ENCODE measurements at regions not wholly inside any gene's neighbourhood (a gene's known extent, or its start where the extent isn't known, plus 50 kb on each side); places are given as distances from the start of the nearest gene placed in this dataset.

DNA sequence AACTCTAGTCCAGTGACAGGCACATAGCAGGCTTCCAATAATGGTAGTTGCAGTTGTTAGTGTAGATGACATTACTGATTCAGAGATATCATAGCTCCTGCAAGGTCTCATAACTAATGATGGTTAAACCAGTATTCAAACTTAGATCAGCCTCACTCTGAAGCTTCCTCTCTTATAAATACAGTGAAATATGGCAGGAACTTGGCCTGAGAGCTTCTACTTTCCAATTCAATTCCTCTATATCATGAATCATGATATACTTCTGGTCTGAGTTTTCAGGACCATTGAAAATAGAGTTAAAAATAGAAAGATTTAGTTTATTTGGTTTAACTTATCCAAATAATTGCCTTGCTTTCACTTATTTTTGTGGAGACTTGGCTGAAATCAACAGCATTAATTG lies 167.5 kb upstream of the NOVA1 start:
- no peak overlapping the region for H4K91ac ChIP-seq (ENCODE audit: insufficient read depth, low read depth, low read length)
- no peak overlapping the region for H2AFZ ChIP-seq (replicated peaks; ENCODE audit: low read length, poor library complexity)
- dilution Hi-C loops (cut with HindIII; ENCODE audit: low sequenced_read_pairs, unreplicated experiment) (no loop called here), intact Hi-C loops (cut with micrococcal nuclease) (no loop called here), in situ Hi-C loops (cut with MboI; ENCODE audit: low sequenced_read_pairs) (no loop called here)
- no peaks in the 10 kb centered on the region for H3K27me3 ChIP-seq (ENCODE audit: control insufficient read depth, insufficient read depth, low read length)
- H3K4me2 ChIP-seq (ENCODE audit: low read depth, low read length), result no peak overlapping the region
- no peaks in the 10 kb centered on the region for H4K20me1 ChIP-seq (ENCODE audit: insufficient read depth, low read length)
- no peaks in the 10 kb centered on the region for H3K4me1 ChIP-seq (ENCODE audit: control insufficient read depth, insufficient read depth, low read length)
- H3K27ac ChIP-seq (ENCODE audit: insufficient read depth, low read length), result no peak overlapping the region
- H3K9me1 ChIP-seq (ENCODE audit: insufficient read depth, low read length), result no peaks in the 10 kb centered on the region
- no peak overlapping the region for H2BK120ac ChIP-seq (ENCODE audit: low read depth, low read length)
- no peak overlapping the region for H3K56ac ChIP-seq (ENCODE audit: extremely low read depth, insufficient read depth, low read length)
- H3K4me3 ChIP-seq (ENCODE audit: insufficient read depth, low read depth, low read length), result no peak overlapping the region
- no peak overlapping the region for H3K14ac ChIP-seq (replicated peaks; ENCODE audit: low read depth, low read length)
- no peak overlapping the region for H2AK5ac ChIP-seq (ENCODE audit: low read depth, low read length)
- H4K8ac ChIP-seq (ENCODE audit: low read depth in 2 of 2, low read length in 2 of 2), result no peak overlapping the region
- H2BK5ac ChIP-seq (ENCODE audit: low read depth, low read length, poor library complexity, severe bottlenecking), result no peak overlapping the region
- no peaks in the 10 kb centered on the region; the same call in 1 of the 2 replicates for H3K9me3 ChIP-seq (ENCODE audit: control insufficient read depth, insufficient read depth, low read length)
- BruUV-seq (replicated peaks), result no TSS peak
- no peak overlapping the region for H3K23ac ChIP-seq (ENCODE audit: low read depth, low read length)
- no peak overlapping the region for H2BK15ac ChIP-seq (ENCODE audit: low read depth, low read length)
- no peak overlapping the region for H3K4ac ChIP-seq (ENCODE audit: low read depth, low read length)
- H3K9ac ChIP-seq (ENCODE audit: low read depth, low read length), result no peak overlapping the region
- no peak for DNase-seq
- H2AK9ac ChIP-seq (replicated peaks; ENCODE audit: low read depth, low read length, poor library complexity), result no peak overlapping the region
- no peak overlapping the region for H2BK20ac ChIP-seq (ENCODE audit: low read depth, low read length)
- H3K18ac ChIP-seq (ENCODE audit: low read depth, low read length), result no peak overlapping the region
- no peak overlapping the region for H4K5ac ChIP-seq (ENCODE audit: low read depth, low read length)
- TF ChIP-seq, protein P1, sequence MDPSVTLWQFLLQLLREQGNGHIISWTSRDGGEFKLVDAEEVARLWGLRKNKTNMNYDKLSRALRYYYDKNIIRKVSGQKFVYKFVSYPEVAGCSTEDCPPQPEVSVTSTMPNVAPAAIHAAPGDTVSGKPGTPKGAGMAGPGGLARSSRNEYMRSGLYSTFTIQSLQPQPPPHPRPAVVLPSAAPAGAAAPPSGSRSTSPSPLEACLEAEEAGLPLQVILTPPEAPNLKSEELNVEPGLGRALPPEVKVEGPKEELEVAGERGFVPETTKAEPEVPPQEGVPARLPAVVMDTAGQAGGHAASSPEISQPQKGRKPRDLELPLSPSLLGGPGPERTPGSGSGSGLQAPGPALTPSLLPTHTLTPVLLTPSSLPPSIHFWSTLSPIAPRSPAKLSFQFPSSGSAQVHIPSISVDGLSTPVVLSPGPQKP (IDR thresholded peaks at IDR 0.05; ENCODE audit: borderline replicate concordance, low read depth, low read length), result no peak
- TF ChIP-seq CTCF (conservative IDR thresholded peaks at IDR 0.05; ENCODE audit: low read depth, low read length) (no peak), MAZ (IDR thresholded peaks at IDR 0.05; ENCODE audit: borderline replicate concordance, low read depth, low read length) (no peak), NFE2L2 (IDR thresholded peaks at IDR 0.05; ENCODE audit: low read depth, low read length) (no peak), RCOR1 (IDR thresholded peaks at IDR 0.05; ENCODE audit: insufficient replicate concordance, low read length) (no peak), RAD21 (IDR thresholded peaks at IDR 0.05; ENCODE audit: low read length) (no peak), MAFK (IDR thresholded peaks at IDR 0.05; ENCODE audit: low read depth, low read length) (no peak), CEBPB (IDR thresholded peaks at IDR 0.05; ENCODE audit: low read depth, low read length) (no peak), RFX5 (IDR thresholded peaks at IDR 0.05; ENCODE audit: low read depth, low read length) (no peak), POLR2A (IDR thresholded peaks at IDR 0.05; ENCODE audit: low read depth, low read length) (no peak), FOS (IDR thresholded peaks at IDR 0.05; ENCODE audit: low read depth, low read length) (no peak), SMC3 (IDR thresholded peaks at IDR 0.05; ENCODE audit: low read depth, low read length) (no peak), MXI1 (IDR thresholded peaks at IDR 0.05; ENCODE audit: borderline replicate concordance, low read depth, low read length) (no peak), BHLHE40 (IDR thresholded peaks at IDR 0.05; ENCODE audit: low read depth, low read length) (no peak), CHD1 (IDR thresholded peaks at IDR 0.05; ENCODE audit: low read depth, low read length) (no peak)
- TF ChIP-seq, protein P2, sequence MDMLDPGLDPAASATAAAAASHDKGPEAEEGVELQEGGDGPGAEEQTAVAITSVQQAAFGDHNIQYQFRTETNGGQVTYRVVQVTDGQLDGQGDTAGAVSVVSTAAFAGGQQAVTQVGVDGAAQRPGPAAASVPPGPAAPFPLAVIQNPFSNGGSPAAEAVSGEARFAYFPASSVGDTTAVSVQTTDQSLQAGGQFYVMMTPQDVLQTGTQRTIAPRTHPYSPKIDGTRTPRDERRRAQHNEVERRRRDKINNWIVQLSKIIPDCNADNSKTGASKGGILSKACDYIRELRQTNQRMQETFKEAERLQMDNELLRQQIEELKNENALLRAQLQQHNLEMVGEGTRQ (IDR thresholded peaks at IDR 0.05; ENCODE audit: low read depth, low read length), result no peak
- ChIA-PET CTCF (no interaction called here), POLR2A (ENCODE audit: unreplicated experiment) (no interaction called here)
- H3K36me3 ChIP-seq (ENCODE audit: control insufficient read depth, insufficient read depth, low read length), result no peaks in the 10 kb centered on the region
- no peaks in the 10 kb centered on the region for H3K79me1 ChIP-seq (ENCODE audit: low read depth in 1 of 2, low read length in 2 of 2)
- no peak for ATAC-seq (ENCODE audit: low read depth)

Measured in IMR-90 (cell line).